Astrocyte (in vitro differentiated cells and primary cell): ENCODE measurements at regions not wholly inside any gene's neighbourhood (a gene's known extent, or its start where the extent isn't known, plus 50 kb on each side); places are given as distances from the start of the nearest gene placed in this dataset.

ENCODE experiments used
- DNase-seq: peaks from one replicate; pipeline ENCODE4 v3.0.0-alpha.2; 2010; ENCODE audit warnings: low read depth
- FAIRE-seq: peaks from 2 replicates; lab custom pipeline; 2011; peaks lifted over from hg19 to GRCh38; lab: Jason Lieb, UNC
- H2AFZ ChIP-seq: 2 replicates; pipeline ENCODE4 v1.6.0; 2012; ENCODE audit warnings: low read depth, low read length, inconsistent platforms
- H3K27ac ChIP-seq: 2 replicates; pipeline ENCODE4 v1.5.1; 2011; ENCODE audit warnings: low read depth, low read length, inconsistent platforms
- H3K27me3 ChIP-seq: 2 replicates; pipeline ENCODE4 v1.6.0; 2011; ENCODE audit warnings: low read length, inconsistent platforms; ENCODE audit not compliant: insufficient read depth
- H3K36me3 ChIP-seq: 2 replicates; pipeline ENCODE4 v1.5.1; 2011; ENCODE audit warnings: low read length, inconsistent platforms; ENCODE audit not compliant: insufficient read depth
- H3K4me1 ChIP-seq: 2 replicates; pipeline ENCODE4 v1.5.1; 2011; ENCODE audit warnings: low read length, inconsistent platforms; ENCODE audit not compliant: insufficient read depth
- H3K4me2 ChIP-seq: 2 replicates; pipeline ENCODE4 v1.6.0; 2012; ENCODE audit warnings: low read length, inconsistent platforms
- H3K4me3 ChIP-seq: 2 replicates; pipeline ENCODE4 v1.5.1; 2011; ENCODE audit warnings: low read depth, mild to moderate bottlenecking, low read length, inconsistent platforms; ENCODE audit not compliant: insufficient read depth
- H3K79me2 ChIP-seq: 2 replicates; pipeline ENCODE4 v1.6.0; 2012; ENCODE audit warnings: mild to moderate bottlenecking, low read length, inconsistent platforms; ENCODE audit not compliant: insufficient read depth
- H3K9ac ChIP-seq: 2 replicates; pipeline ENCODE4 v1.6.0; 2012; ENCODE audit warnings: mild to moderate bottlenecking, low read length, inconsistent platforms
- H3K9me3 ChIP-seq: 2 replicates; pipeline ENCODE4 v1.5.1; 2012; ENCODE audit warnings: low read depth, mild to moderate bottlenecking, low read length, inconsistent platforms; ENCODE audit not compliant: insufficient read depth
- H4K20me1 ChIP-seq: 2 replicates; pipeline ENCODE4 v1.6.0; 2012; ENCODE audit warnings: low read length, inconsistent platforms; ENCODE audit not compliant: insufficient read depth
- H3K27ac Mint-ChIP-seq: one replicate; pipeline ENCODE4 v1.8.0; 2021; ENCODE audit warnings: mild to moderate bottlenecking, mixed read lengths; ENCODE audit not compliant: unreplicated experiment
- H3K27me3 Mint-ChIP-seq: one replicate; pipeline ENCODE4 v1.8.0; 2021; ENCODE audit warnings: low read depth, mixed read lengths; ENCODE audit not compliant: unreplicated experiment
- H3K36me3 Mint-ChIP-seq: one replicate; pipeline ENCODE4 v1.8.0; 2021; ENCODE audit warnings: low read depth, mixed read lengths; ENCODE audit not compliant: unreplicated experiment
- H3K4me1 Mint-ChIP-seq: one replicate; pipeline ENCODE4 v1.8.0; 2021; ENCODE audit warnings: low read depth, mixed read lengths; ENCODE audit not compliant: unreplicated experiment
- H3K4me3 Mint-ChIP-seq: one replicate; pipeline ENCODE4 v1.8.0; 2021; ENCODE audit warnings: mild to moderate bottlenecking, moderate library complexity, mixed read lengths; ENCODE audit not compliant: unreplicated experiment
- H3K9me3 Mint-ChIP-seq: one replicate; pipeline ENCODE4 v1.8.0; 2021; ENCODE audit warnings: mild to moderate bottlenecking, mixed read lengths; ENCODE audit not compliant: unreplicated experiment
- EZH2 ChIP-seq: IDR thresholded peaks from 2 replicates; pipeline ENCODE4 v1.6.1; 2012; ENCODE audit warnings: mild to moderate bottlenecking, low read length, inconsistent platforms; ENCODE audit not compliant: insufficient read depth
- TF ChIP-seq, protein P1 (sequence below): IDR thresholded peaks from 2 replicates; pipeline ENCODE4 v1.5.1; 2011; ENCODE audit warnings: low read depth, mild to moderate bottlenecking, inconsistent platforms, low read length, moderate library complexity; ENCODE audit not compliant: insufficient read depth

DNA sequence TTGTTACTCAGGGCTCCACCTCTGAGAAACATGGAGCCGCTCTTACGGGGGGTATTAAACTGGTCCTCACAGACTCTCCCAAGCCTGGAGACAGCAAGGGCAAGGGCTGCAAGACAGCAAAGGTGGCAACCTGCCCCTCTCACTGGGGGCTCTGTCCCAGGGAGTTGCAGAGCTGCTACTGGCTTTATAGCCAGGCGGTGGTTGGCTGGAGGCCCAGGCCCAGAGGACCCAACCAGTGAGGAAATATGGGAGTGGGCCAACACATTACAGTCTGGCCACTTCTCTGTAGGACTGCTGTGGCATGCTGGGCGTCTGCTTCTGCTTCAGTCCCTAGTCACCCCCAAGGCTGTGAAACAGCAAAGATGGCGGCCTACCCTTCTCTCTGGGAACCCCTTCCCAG lies 597.2 kb downstream of the LRRC70 start:
- H3K9ac ChIP-seq = no peak overlapping the region
- no peaks in the 10 kb centered on the region for H3K4me1 Mint-ChIP-seq
- H3K4me3 ChIP-seq = no peak overlapping the region
- no peaks in the 10 kb centered on the region for H3K36me3 ChIP-seq
- no peak overlapping the region for H3K27ac ChIP-seq
- DNase-seq (no peak), FAIRE-seq (no peak)
- no peaks in the 10 kb centered on the region for H3K27me3 ChIP-seq
- H2AFZ ChIP-seq = no peak overlapping the region
- H3K9me3 Mint-ChIP-seq = no peaks in the 10 kb centered on the region
- no peaks in the 10 kb centered on the region for H3K79me2 ChIP-seq
- no peaks in the 10 kb centered on the region for H3K4me1 ChIP-seq
- no peaks in the 10 kb centered on the region for H4K20me1 ChIP-seq
- no peak overlapping the region for H3K4me3 Mint-ChIP-seq
- H3K27ac Mint-ChIP-seq = no peak overlapping the region
- no peak for TF ChIP-seq EZH2
- TF ChIP-seq, protein P1, sequence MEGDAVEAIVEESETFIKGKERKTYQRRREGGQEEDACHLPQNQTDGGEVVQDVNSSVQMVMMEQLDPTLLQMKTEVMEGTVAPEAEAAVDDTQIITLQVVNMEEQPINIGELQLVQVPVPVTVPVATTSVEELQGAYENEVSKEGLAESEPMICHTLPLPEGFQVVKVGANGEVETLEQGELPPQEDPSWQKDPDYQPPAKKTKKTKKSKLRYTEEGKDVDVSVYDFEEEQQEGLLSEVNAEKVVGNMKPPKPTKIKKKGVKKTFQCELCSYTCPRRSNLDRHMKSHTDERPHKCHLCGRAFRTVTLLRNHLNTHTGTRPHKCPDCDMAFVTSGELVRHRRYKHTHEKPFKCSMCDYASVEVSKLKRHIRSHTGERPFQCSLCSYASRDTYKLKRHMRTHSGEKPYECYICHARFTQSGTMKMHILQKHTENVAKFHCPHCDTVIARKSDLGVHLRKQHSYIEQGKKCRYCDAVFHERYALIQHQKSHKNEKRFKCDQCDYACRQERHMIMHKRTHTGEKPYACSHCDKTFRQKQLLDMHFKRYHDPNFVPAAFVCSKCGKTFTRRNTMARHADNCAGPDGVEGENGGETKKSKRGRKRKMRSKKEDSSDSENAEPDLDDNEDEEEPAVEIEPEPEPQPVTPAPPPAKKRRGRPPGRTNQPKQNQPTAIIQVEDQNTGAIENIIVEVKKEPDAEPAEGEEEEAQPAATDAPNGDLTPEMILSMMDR = no peak
- no peak overlapping the region for H3K4me2 ChIP-seq
- no peaks in the 10 kb centered on the region for H3K27me3 Mint-ChIP-seq
- H3K9me3 ChIP-seq = no peaks in the 10 kb centered on the region
- no peaks in the 10 kb centered on the region for H3K36me3 Mint-ChIP-seq

- Histone ChIP-seq H2AFZ (no peak overlapping the region), H3K4me3 (no peak overlapping the region), H3K9ac (no peak overlapping the region), H4K20me1 (no peaks in the 10 kb centered on the region), H3K36me3 (no peaks in the 10 kb centered on the region), H3K4me1 (no peaks in the 10 kb centered on the region), H3K4me2 (no peak overlapping the region), H3K9me3 (no peaks in the 10 kb centered on the region), H3K27ac (no peak overlapping the region), H3K27me3 (no peaks in the 10 kb centered on the region), H3K79me2 (no peaks in the 10 kb centered on the region)
- H3K9me3 Mint-ChIP-seq = no peaks in the 10 kb centered on the region
- TF ChIP-seq, protein P1 = no peak
- no peak for TF ChIP-seq EZH2
- H3K27ac Mint-ChIP-seq = no peak overlapping the region
- H3K4me3 Mint-ChIP-seq = no peak overlapping the region
- H3K4me1 Mint-ChIP-seq = no peaks in the 10 kb centered on the region
- no peak for FAIRE-seq
- no peaks in the 10 kb centered on the region for H3K36me3 Mint-ChIP-seq
- no peaks in the 10 kb centered on the region for H3K27me3 Mint-ChIP-seq
- DNase-seq = no peak
Observed at GRCh38 chr5:63170486-63170885, 591.9 kb downstream of the LRRC70 start.

GRCh38 chr5:63164838-63165535 lies 586.4 kb downstream of the LRRC70 start:
- Mint-ChIP-seq H3K27ac (no peak overlapping the region), H3K36me3 (no peaks in the 10 kb centered on the region), H3K27me3 (no peaks in the 10 kb centered on the region), H3K4me3 (no peak overlapping the region), H3K4me1 (no peaks in the 10 kb centered on the region), H3K9me3 (no peaks in the 10 kb centered on the region)
- Histone ChIP-seq H4K20me1 (no peaks in the 10 kb centered on the region), H3K4me3 (no peak overlapping the region), H3K9ac (no peak overlapping the region), H3K27ac (no peak overlapping the region), H3K36me3 (no peaks in the 10 kb centered on the region), H3K79me2 (no peaks in the 10 kb centered on the region), H3K4me1 (no peaks in the 10 kb centered on the region), H2AFZ (no peak overlapping the region), H3K27me3 (no peaks in the 10 kb centered on the region), H3K9me3 (no peaks in the 10 kb centered on the region), H3K4me2 (no peak overlapping the region)
- FAIRE-seq (no peak), DNase-seq (no peak)
- TF ChIP-seq EZH2 = no peak
- TF ChIP-seq, protein P1 = no peak
